ENCODE measurements at regions not wholly inside any gene's neighbourhood (a gene's known extent, or its start where the extent isn't known, plus 50 kb on each side); places are given as distances from the start of the nearest gene placed in this dataset.
"Not testable (repeated sequence)": the region's sequence is repeated elsewhere in the genome, so short reads cannot be mapped to it uniquely, and the experiment has no call there.

DNA sequence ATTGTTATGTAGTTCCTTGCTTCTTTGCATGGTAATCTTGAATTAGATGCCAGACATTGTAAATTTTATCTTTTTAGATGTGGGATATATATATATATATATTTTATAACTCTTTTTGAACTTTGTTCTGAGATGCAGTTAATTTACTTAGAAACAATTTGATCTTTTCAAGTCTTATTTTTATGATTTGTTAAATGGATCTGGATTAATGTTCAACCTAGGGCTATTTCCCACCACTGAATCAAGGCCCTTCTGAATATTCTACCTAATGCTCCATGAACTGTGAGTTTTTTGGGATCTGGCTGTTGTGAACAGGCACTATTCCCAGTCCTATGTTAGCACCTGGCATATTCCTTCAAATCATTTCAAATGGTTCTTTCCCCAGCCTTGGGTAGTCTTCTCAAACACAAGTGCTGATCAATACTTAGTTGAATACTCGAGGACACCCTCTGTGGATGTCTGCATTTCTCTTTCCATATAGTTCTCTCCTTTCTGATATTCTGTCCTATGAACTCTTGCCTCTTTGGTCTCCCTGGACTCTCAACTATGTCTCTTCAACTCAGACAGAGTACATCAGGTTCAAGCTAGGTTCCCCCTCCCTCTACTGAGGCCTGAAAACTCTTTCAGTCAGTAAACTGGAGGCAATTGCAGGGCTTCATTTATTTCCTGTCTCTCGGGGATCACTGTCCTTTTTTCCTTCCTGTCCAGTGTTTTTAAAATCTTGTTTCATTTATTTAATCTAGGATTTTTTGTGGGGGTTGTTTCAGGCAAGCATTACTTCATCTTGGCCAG, 1538.1 kb downstream of the KHDRBS2 start:
- TF ChIP-seq, protein P1, sequence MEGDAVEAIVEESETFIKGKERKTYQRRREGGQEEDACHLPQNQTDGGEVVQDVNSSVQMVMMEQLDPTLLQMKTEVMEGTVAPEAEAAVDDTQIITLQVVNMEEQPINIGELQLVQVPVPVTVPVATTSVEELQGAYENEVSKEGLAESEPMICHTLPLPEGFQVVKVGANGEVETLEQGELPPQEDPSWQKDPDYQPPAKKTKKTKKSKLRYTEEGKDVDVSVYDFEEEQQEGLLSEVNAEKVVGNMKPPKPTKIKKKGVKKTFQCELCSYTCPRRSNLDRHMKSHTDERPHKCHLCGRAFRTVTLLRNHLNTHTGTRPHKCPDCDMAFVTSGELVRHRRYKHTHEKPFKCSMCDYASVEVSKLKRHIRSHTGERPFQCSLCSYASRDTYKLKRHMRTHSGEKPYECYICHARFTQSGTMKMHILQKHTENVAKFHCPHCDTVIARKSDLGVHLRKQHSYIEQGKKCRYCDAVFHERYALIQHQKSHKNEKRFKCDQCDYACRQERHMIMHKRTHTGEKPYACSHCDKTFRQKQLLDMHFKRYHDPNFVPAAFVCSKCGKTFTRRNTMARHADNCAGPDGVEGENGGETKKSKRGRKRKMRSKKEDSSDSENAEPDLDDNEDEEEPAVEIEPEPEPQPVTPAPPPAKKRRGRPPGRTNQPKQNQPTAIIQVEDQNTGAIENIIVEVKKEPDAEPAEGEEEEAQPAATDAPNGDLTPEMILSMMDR (IDR thresholded peaks at IDR 0.05) = not testable (repeated sequence)
- not testable (repeated sequence) for TF ChIP-seq POLR2A (IDR thresholded peaks at IDR 0.05)

Measured in thyroid gland (tissue), 4 donors.